GM12878 (cell line): ENCODE measurements at regions not wholly inside any gene's neighbourhood (a gene's known extent, or its start where the extent isn't known, plus 50 kb on each side); places are given as distances from the start of the nearest gene placed in this dataset.

Experiments
- BHLHE40 ChIP-seq, 2 experiments: fragments of 450-650 bp in 1 of 2; IDR thresholded peaks; 2 replicates each; pipeline ENCODE4 v1.6.1; 2011 to 2017; ENCODE audit warnings: low read depth in 2 of 2, borderline replicate concordance in 1 of 2, improper control_type of control experiment in 1 of 2, low read length in 1 of 2, mild to moderate bottlenecking in 1 of 2
- JUND ChIP-seq: IDR thresholded peaks from 2 replicates; pipeline ENCODE4 v1.6.1; 2012; ENCODE audit warnings: low read depth, mild to moderate bottlenecking, low read length, improper control_type of control experiment, moderate library complexity
- NBN ChIP-seq: fragments of 450-650 bp; IDR thresholded peaks from 2 replicates; pipeline ENCODE4 v1.6.1; 2016
- PAX5 ChIP-seq: IDR thresholded peaks from 2 replicates; pipeline ENCODE4 v1.6.1; 2011; ENCODE audit warnings: low read depth, low read length, borderline replicate concordance
- PAX8 ChIP-seq: fragments of 450-650 bp; IDR thresholded peaks from 2 replicates; pipeline ENCODE4 v1.6.1; 2017; ENCODE audit warnings: mild to moderate bottlenecking, moderate library complexity
- PBX3 ChIP-seq: IDR thresholded peaks from 2 replicates; pipeline ENCODE4 v1.6.1; 2011; ENCODE audit warnings: mild to moderate bottlenecking, low read depth, low read length, moderate library complexity; ENCODE audit not compliant: insufficient replicate concordance
- SKIL ChIP-seq: fragments of 450-650 bp; IDR thresholded peaks from 2 replicates; pipeline ENCODE4 v1.6.1; 2017; ENCODE audit warnings: mild to moderate bottlenecking, low read depth, inconsistent platforms; ENCODE audit not compliant: poor library complexity, severe bottlenecking
- SMAD1 ChIP-seq: fragments of 450-650 bp; IDR thresholded peaks from 2 replicates; pipeline ENCODE4 v1.6.1; 2018; ENCODE audit warnings: mild to moderate bottlenecking, low read depth; ENCODE audit not compliant: partially characterized antibody
- SPI1 ChIP-seq: IDR thresholded peaks from 2 replicates; pipeline ENCODE4 v1.6.1; 2011; ENCODE audit warnings: low read depth, mild to moderate bottlenecking, low read length, moderate library complexity, borderline replicate concordance; ENCODE audit not compliant: insufficient read depth
- SREBF1 ChIP-seq: IDR thresholded peaks from 2 replicates; pipeline ENCODE4 v1.6.1; 2012; ENCODE audit warnings: mild to moderate bottlenecking, low read length
- TCF12 ChIP-seq: IDR thresholded peaks from 2 replicates; pipeline ENCODE4 v1.6.1; 2011; ENCODE audit warnings: low read depth, mild to moderate bottlenecking, low read length
- YBX1 ChIP-seq: fragments of 450-650 bp; IDR thresholded peaks from 2 replicates; pipeline ENCODE4 v1.6.1; 2016; ENCODE audit warnings: antibody characterized with exemption
- YY1 ChIP-seq: IDR thresholded peaks from 2 replicates; pipeline ENCODE4 v1.6.1; 2011; ENCODE audit warnings: low read depth, mild to moderate bottlenecking, low read length
- ZNF274 ChIP-seq: IDR thresholded peaks from one replicate; pipeline ENCODE4 v1.8.0; 2011; ENCODE audit not compliant: insufficient read length, insufficient read depth
- ZNF384 ChIP-seq: IDR thresholded peaks from 2 replicates; pipeline ENCODE4 v1.6.1; 2012; ENCODE audit warnings: low read depth, mild to moderate bottlenecking, low read length, improper control_type of control experiment, borderline replicate concordance
- TF ChIP-seq, protein P1 (sequence below): fragments of 450-650 bp; formaldehyde crosslinking; IDR thresholded peaks from 2 replicates; pipeline ENCODE4 v1.5.0; 2022; ENCODE audit warnings: mild to moderate bottlenecking, missing genetic modification characterization
- TF ChIP-seq, protein P2 (sequence below): fragments of 450-650 bp; IDR thresholded peaks from 2 replicates; pipeline ENCODE4 v1.6.1; 2016; ENCODE audit warnings: mild to moderate bottlenecking
- TF ChIP-seq, protein P3 (sequence below): fragments of 150-350 bp; IDR thresholded peaks from 2 replicates; pipeline ENCODE4 v1.6.1; 2016; ENCODE audit warnings: low read depth, low read length

- TF ChIP-seq PBX3 (no peak), TCF12 (peak; percentile 52; the same call in 1 of the 2 replicates), ZNF274 (no peak), PAX5 (peak; percentile 60; the same call in 1 of the 2 replicates), ZNF384 (peak; percentile 81), BHLHE40 (IDR thresholded peaks at IDR 0.05; ENCODE audit: borderline replicate concordance in 1 of 2, low read depth in 2 of 2, low read length in 1 of 2) (peak in 1 of 2 experiments; percentile 45; a peak in 1 of 4 replicates), YBX1 (no peak), SKIL (peak; percentile 94), SPI1 (no peak), NBN (peak; percentile 55; the same call in 1 of the 2 replicates), SREBF1 (no peak), JUND (no peak), YY1 (no peak), SMAD1 (no peak), PAX8 (no peak)
- TF ChIP-seq, protein P1, sequence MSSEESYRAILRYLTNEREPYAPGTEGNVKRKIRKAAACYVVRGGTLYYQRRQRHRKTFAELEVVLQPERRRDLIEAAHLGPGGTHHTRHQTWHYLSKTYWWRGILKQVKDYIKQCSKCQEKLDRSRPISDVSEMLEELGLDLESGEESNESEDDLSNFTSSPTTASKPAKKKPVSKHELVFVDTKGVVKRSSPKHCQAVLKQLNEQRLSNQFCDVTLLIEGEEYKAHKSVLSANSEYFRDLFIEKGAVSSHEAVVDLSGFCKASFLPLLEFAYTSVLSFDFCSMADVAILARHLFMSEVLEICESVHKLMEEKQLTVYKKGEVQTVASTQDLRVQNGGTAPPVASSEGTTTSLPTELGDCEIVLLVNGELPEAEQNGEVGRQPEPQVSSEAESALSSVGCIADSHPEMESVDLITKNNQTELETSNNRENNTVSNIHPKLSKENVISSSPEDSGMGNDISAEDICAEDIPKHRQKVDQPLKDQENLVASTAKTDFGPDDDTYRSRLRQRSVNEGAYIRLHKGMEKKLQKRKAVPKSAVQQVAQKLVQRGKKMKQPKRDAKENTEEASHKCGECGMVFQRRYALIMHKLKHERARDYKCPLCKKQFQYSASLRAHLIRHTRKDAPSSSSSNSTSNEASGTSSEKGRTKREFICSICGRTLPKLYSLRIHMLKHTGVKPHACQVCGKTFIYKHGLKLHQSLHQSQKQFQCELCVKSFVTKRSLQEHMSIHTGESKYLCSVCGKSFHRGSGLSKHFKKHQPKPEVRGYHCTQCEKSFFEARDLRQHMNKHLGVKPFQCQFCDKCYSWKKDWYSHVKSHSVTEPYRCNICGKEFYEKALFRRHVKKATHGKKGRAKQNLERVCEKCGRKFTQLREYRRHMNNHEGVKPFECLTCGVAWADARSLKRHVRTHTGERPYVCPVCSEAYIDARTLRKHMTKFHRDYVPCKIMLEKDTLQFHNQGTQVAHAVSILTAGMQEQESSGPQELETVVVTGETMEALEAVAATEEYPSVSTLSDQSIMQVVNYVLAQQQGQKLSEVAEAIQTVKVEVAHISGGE (CRISPR knock-in tag), result no peak
- TF ChIP-seq, protein P2, sequence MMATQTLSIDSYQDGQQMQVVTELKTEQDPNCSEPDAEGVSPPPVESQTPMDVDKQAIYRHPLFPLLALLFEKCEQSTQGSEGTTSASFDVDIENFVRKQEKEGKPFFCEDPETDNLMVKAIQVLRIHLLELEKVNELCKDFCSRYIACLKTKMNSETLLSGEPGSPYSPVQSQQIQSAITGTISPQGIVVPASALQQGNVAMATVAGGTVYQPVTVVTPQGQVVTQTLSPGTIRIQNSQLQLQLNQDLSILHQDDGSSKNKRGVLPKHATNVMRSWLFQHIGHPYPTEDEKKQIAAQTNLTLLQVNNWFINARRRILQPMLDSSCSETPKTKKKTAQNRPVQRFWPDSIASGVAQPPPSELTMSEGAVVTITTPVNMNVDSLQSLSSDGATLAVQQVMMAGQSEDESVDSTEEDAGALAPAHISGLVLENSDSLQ, result peak; percentile 46; the same call in 1 of the 2 replicates
- TF ChIP-seq, protein P3, sequence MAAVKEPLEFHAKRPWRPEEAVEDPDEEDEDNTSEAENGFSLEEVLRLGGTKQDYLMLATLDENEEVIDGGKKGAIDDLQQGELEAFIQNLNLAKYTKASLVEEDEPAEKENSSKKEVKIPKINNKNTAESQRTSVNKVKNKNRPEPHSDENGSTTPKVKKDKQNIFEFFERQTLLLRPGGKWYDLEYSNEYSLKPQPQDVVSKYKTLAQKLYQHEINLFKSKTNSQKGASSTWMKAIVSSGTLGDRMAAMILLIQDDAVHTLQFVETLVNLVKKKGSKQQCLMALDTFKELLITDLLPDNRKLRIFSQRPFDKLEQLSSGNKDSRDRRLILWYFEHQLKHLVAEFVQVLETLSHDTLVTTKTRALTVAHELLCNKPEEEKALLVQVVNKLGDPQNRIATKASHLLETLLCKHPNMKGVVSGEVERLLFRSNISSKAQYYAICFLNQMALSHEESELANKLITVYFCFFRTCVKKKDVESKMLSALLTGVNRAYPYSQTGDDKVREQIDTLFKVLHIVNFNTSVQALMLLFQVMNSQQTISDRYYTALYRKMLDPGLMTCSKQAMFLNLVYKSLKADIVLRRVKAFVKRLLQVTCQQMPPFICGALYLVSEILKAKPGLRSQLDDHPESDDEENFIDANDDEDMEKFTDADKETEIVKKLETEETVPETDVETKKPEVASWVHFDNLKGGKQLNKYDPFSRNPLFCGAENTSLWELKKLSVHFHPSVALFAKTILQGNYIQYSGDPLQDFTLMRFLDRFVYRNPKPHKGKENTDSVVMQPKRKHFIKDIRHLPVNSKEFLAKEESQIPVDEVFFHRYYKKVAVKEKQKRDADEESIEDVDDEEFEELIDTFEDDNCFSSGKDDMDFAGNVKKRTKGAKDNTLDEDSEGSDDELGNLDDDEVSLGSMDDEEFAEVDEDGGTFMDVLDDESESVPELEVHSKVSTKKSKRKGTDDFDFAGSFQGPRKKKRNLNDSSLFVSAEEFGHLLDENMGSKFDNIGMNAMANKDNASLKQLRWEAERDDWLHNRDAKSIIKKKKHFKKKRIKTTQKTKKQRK, result no peak
These were observed 140.5 kb upstream of the TBL1XR1 start (continued) for GRCh38 chr3:177337541-177338331.
